BJ (cell line): ENCODE measurements at regions not wholly inside any gene's neighbourhood (a gene's known extent, or its start where the extent isn't known, plus 50 kb on each side); places are given as distances from the start of the nearest gene placed in this dataset.
"Not testable (repeated sequence)": the region's sequence is repeated elsewhere in the genome, so short reads cannot be mapped to it uniquely, and the experiment has no call there.

ENCODE experiments used
- CTCF ChIA-PET: fragments of 350-600 bp; formaldehyde crosslinking; extraction: SDS; loops from one replicate; lab custom pipeline; 2021; ENCODE audit warnings: antibody characterized with exemption, inconsistent platforms; lab: Yijun Ruan, JAX
- POLR2A ChIA-PET: fragments of 300-600 bp; sonication (Branson Sonifier 250); formaldehyde crosslinking; extraction: SDS; loops from one replicate; lab custom pipeline; 2021; ENCODE audit warnings: antibody characterized with exemption; lab: Charles Lee
- DNase-seq: peaks from one replicate; pipeline ENCODE4 v3.0.0-alpha.2; 2011; ENCODE audit warnings: low read depth
- H3K27me3 ChIP-seq: 2 replicates; pipeline ENCODE4 v1.6.0; 2011; ENCODE audit warnings: low read length; ENCODE audit not compliant: control insufficient read depth, insufficient read depth
- H3K36me3 ChIP-seq: 2 replicates; pipeline ENCODE4 v1.5.1; 2011; ENCODE audit warnings: low read length; ENCODE audit not compliant: control insufficient read depth, insufficient read depth
- H3K4me3 ChIP-seq: 2 replicates; pipeline ENCODE4 v1.5.1; 2011; ENCODE audit warnings: low read depth, mild to moderate bottlenecking, control low read depth, low read length
- TF ChIP-seq, protein P1 (sequence below): IDR thresholded peaks from 2 replicates; pipeline ENCODE4 v1.5.1; 2011; ENCODE audit warnings: low read depth, mild to moderate bottlenecking, control low read depth, inconsistent platforms, low read length, moderate library complexity; ENCODE audit not compliant: insufficient read depth

DNA sequence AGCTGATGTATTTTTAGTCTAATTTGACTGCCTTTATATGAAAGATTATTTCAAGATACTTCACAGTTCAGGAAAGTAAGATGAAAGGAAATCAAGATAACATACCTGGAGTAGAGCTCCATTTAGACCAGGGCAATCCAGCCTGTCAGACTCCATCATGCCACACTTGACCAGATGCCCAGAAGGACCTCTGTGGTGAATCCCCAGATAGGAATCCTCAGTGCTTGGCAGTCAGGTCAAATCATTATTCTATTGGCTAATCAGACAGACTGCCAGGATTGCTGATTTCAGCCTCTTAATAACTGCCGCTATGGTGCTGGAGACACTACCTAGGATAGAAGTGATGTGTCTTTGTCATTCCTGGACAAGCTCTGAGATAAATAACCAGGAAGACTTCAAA, 404.2 kb downstream of the STK39 start:
- ChIA-PET POLR2A (no interaction called here), CTCF (interaction anchor here (0.8 kb wide), 1 partner anchor 82 kb away, joined by 5 read pairs; no protein-coding TSS in a partner anchor)
- H3K4me3 ChIP-seq = no peak overlapping the region
- TF ChIP-seq, protein P1, sequence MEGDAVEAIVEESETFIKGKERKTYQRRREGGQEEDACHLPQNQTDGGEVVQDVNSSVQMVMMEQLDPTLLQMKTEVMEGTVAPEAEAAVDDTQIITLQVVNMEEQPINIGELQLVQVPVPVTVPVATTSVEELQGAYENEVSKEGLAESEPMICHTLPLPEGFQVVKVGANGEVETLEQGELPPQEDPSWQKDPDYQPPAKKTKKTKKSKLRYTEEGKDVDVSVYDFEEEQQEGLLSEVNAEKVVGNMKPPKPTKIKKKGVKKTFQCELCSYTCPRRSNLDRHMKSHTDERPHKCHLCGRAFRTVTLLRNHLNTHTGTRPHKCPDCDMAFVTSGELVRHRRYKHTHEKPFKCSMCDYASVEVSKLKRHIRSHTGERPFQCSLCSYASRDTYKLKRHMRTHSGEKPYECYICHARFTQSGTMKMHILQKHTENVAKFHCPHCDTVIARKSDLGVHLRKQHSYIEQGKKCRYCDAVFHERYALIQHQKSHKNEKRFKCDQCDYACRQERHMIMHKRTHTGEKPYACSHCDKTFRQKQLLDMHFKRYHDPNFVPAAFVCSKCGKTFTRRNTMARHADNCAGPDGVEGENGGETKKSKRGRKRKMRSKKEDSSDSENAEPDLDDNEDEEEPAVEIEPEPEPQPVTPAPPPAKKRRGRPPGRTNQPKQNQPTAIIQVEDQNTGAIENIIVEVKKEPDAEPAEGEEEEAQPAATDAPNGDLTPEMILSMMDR = no peak
- no peaks in the 10 kb centered on the region for H3K36me3 ChIP-seq
- no peak for DNase-seq
- no peaks in the 10 kb centered on the region for H3K27me3 ChIP-seq

DNA sequence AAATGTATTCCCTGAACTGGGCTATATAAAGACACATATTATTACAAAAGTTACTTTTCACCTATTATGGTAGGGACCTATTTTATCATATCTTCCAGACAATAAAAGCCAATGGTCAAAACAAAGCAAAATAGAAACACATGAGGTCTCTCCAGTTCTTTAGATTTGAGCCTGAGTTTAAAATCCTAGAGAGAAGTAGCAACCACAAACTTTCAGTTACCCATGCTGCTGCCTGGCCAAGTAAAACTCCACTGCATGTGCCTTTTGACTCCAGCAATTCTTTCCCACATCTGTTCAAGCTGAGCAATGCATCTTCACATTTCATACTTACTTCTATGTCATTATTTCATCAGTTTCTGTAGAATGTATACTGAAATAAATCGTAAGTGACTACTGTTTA, 405.3 kb downstream of the STK39 start:
- TF ChIP-seq, protein P1 = no peak
- CTCF ChIA-PET = no interaction called here

DNA sequence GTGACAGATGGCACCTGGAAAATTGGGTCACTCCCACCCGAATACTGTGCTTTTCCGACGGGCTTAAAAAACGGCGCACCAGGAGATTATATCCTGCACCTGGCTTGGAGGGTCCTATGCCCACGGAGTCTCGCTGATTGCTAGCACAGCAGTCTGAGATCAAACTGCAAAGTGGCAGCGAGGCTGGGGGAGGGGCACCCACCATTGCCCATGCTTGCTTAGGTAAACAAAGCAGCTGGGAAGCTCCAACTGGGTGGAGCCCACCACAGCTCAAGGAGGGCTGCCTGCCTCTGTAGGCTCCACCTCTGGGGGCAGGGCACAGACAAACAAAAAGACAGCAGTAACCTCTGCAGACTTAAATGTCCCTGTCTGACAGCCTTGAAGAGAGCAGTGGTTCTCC, 412.1 kb downstream of the STK39 start:
- H3K4me3 ChIP-seq, H3K36me3 ChIP-seq, DNase-seq, POLR2A ChIA-PET, H3K27me3 ChIP-seq: not testable (repeated sequence)
- CTCF ChIA-PET = interaction anchor here (0.6 kb wide), 1 partner anchor 128 kb away, joined by 5 read pairs; no protein-coding TSS in a partner anchor

More for the DNA sequence above, 405.3 kb downstream of the STK39 start:
- no peak for DNase-seq
- Histone ChIP-seq H3K4me3 (no peak overlapping the region), H3K36me3 (no peaks in the 10 kb centered on the region), H3K27me3 (no peaks in the 10 kb centered on the region)
- POLR2A ChIA-PET = no interaction called here

DNA sequence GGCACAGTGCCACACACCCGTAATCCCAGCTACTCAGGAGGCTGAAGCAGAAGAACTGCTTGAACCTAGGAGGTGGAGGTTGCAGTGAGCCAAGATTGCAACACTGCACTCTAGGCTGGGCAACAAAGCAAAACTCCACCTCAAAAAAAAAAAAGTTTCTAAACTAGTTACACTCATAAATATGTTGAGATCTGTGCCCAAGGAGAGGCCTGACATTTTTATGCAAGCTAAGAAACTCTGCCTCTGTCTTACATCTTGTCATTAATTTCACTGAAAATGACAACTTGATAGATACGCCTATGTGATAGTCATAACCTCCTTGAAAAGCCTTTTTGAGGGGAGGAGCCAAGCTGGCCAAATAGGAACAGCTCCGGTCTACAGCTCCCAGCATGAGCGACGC, 412.7 kb downstream of the STK39 start:
- TF ChIP-seq, protein P1 = no peak
- ChIA-PET POLR2A (no interaction called here), CTCF (interaction anchor here (0.6 kb wide), 1 partner anchor 128 kb away, joined by 5 read pairs; no protein-coding TSS in a partner anchor)
- DNase-seq = no peak
- H3K36me3 ChIP-seq = no peaks in the 10 kb centered on the region
- H3K27me3 ChIP-seq = no peaks in the 10 kb centered on the region
- no peak overlapping the region for H3K4me3 ChIP-seq

DNA sequence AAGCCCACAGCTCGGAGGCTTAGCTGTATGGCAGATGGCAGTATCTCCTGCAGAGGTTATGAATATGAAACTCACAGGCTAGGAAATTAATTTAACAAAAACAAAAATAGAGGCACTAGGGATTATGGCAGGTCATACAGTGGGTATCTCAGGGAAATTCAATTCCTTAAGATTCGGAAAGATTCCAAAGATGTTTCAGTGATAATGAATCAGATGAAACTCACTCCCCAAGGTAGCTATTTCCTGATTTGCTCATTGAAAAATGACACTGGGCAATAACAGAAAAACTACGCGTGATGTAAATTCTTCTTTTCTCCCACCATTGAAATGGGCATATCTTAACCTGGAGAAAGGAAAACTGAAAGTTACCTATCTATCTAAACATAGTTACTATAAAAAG, 414.1 kb downstream of the STK39 start:
- Histone ChIP-seq H3K4me3 (no peak overlapping the region), H3K36me3 (no peaks in the 10 kb centered on the region), H3K27me3 (no peaks in the 10 kb centered on the region)
- CTCF ChIA-PET = no interaction called here
- TF ChIP-seq, protein P1 = no peak
- DNase-seq = no peak
- POLR2A ChIA-PET = no interaction called here

DNA sequence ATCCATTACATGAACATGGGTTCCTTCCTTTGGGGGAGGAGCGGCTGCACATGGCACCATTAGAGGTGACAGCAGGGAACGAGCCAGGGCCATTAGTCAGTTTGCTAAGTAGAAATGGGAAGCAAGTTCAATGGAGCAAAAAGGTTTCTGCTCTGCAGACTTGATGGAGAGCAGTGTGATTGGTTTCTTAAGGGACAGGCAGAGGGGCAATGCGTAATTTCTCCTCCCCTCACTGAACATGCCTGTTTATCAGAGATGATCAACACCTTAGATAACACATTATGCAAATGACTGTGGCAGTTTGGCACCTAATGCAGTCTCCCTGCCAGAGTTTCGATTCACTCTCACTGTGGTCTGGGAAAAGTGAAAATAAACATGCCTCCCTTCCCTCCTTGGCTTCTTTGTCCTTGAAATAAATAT, 414.5 kb downstream of the STK39 start:
- H3K4me3 ChIP-seq = no peak overlapping the region
- CTCF ChIA-PET = no interaction called here
- H3K36me3 ChIP-seq = no peaks in the 10 kb centered on the region
- no peak for DNase-seq
- TF ChIP-seq, protein P1 = no peak
- POLR2A ChIA-PET = no interaction called here
- H3K27me3 ChIP-seq = no peaks in the 10 kb centered on the region
